IPS DF 4.7 (cell line): ENCODE measurements at regions not wholly inside any gene's neighbourhood (a gene's known extent, or its start where the extent isn't known, plus 50 kb on each side); places are given as distances from the start of the nearest gene placed in this dataset.

Experiments
- DNase-seq: peaks from one replicate; pipeline ENCODE4 v3.0.0-alpha.2; 2013; ENCODE audit warnings: low spot score; ENCODE audit errors: extremely low read depth

GRCh38 chr4:3343358-3343757 lies 50.5 kb downstream of the RGS12 start:
- DNase-seq, result no peak

- no peak for DNase-seq
These were observed 51.3 kb downstream of the RGS12 start for GRCh38 chr4:3344104-3344503.

- DNase-seq, result no peak
These were observed 51.8 kb downstream of the RGS12 start for GRCh38 chr4:3344596-3344995.

GRCh38 chr4:3345384-3345783 lies 52.6 kb downstream of the RGS12 start:
- DNase-seq, result no peak

GRCh38 chr4:3346146-3346545 lies 53.3 kb downstream of the RGS12 start:
- DNase-seq, result peak; percentile 53

- DNase-seq, result no peak
These were observed 55.0 kb downstream of the RGS12 start for GRCh38 chr4:3347871-3348270.

GRCh38 chr4:3348621-3349020 lies 55.8 kb downstream of the RGS12 start:
- no peak for DNase-seq

GRCh38 chr4:3349116-3349515 lies 56.3 kb downstream of the RGS12 start:
- DNase-seq, result no peak

GRCh38 chr4:3351997-3352396 lies 59.2 kb downstream of the RGS12 start:
- DNase-seq, result no peak

GRCh38 chr4:3352505-3352904 lies 59.7 kb downstream of the RGS12 start:
- DNase-seq, result no peak

GRCh38 chr4:3352941-3353594 lies 60.2 kb downstream of the RGS12 start:
- no peak for DNase-seq

- DNase-seq, result no peak
These were observed 61.1 kb downstream of the RGS12 start for GRCh38 chr4:3353752-3354454.

GRCh38 chr4:3354455-3354811 lies 61.6 kb downstream of the RGS12 start:
- DNase-seq, result no peak

GRCh38 chr4:3355266-3355748 lies 62.5 kb downstream of the RGS12 start:
- DNase-seq, result no peak

GRCh38 chr4:3358656-3359055 lies 65.8 kb downstream of the RGS12 start:
- no peak for DNase-seq

GRCh38 chr4:3360777-3361176 lies 68.0 kb downstream of the RGS12 start:
- no peak for DNase-seq

GRCh38 chr4:3361406-3361805 lies 68.6 kb downstream of the RGS12 start:
- no peak for DNase-seq

- no peak for DNase-seq
These were observed 69.1 kb downstream of the RGS12 start for GRCh38 chr4:3361896-3362295.

- no peak for DNase-seq
These were observed 69.8 kb downstream of the RGS12 start for GRCh38 chr4:3362431-3363287.

GRCh38 chr4:3363411-3364141 lies 70.8 kb downstream of the RGS12 start:
- DNase-seq, result no peak

GRCh38 chr4:3364199-3364598 lies 71.4 kb downstream of the RGS12 start:
- no peak for DNase-seq
